HCT116 (cell line): ENCODE measurements at regions not wholly inside any gene's neighbourhood (a gene's known extent, or its start where the extent isn't known, plus 50 kb on each side); places are given as distances from the start of the nearest gene placed in this dataset.

ENCODE experiments used
- ATAC-seq: fragments of 200-7000 bp; cut with Tn5 transposase; 2 replicates; pipeline ENCODE4 v1.9.1; 2020; ENCODE audit warnings: mild to moderate bottlenecking, moderate library complexity
- BruUV-seq: library from RNA; stranded (reverse); fragments of 400-500 nt; replicated peaks from 2 replicates; lab custom pipeline; 2021; lab: Mats Ljungman, UMichigan
- CTCF ChIA-PET: fragments of 300-600 bp; sonication (Branson Sonifier 250); formaldehyde crosslinking; loops from one replicate; lab custom pipeline; 2021; ENCODE audit warnings: antibody characterized with exemption; lab: Charles Lee
- POLR2A ChIA-PET: fragments of 300-600, 350-600 bp; sonication (Branson Sonifier 250); formaldehyde crosslinking; loops from one replicate; lab custom pipeline; 2021; ENCODE audit warnings: antibody characterized with exemption; lab: Charles Lee
- RAD21 ChIA-PET, 2 experiments: fragments of 300-600 bp; sonication (Branson Sonifier 250); formaldehyde crosslinking; loops; one replicate each; lab custom pipeline; 2023; ENCODE audit warnings: low total read pairs in 2 of 2; ENCODE audit not compliant: uncharacterized antibody in 2 of 2, unreplicated experiment in 2 of 2, low non-redundant PET in 1 of 2; lab: Charles Lee
- DNase-seq: peaks from one replicate; pipeline ENCODE4 v3.0.0-alpha.2; 2010; ENCODE audit warnings: low read depth, low spot score
- H2AFZ ChIP-seq: fragments of 200-600 bp; shearing (Covaris generic), sonication (generic); 2 replicates; pipeline ENCODE4 v1.6.1; 2017; ENCODE audit warnings: low read depth, mixed run types, mixed read lengths, antibody characterized with exemption, low read length; ENCODE audit not compliant: poor library complexity, severe bottlenecking
- H3K27ac ChIP-seq: 2 replicates; pipeline ENCODE4 v1.5.1; 2012; ENCODE audit warnings: low read depth, low read length
- H3K27me3 ChIP-seq: fragments of 200-600 bp; sonication (generic); 2 replicates; pipeline ENCODE4 v1.6.1; 2016; ENCODE audit warnings: mixed run types, low read length, mixed read lengths; ENCODE audit not compliant: insufficient read depth
- H3K36me3 ChIP-seq, 2 experiments: fragments of 200-500 bp in 1 of 2; fragments of 200-600 bp in 1 of 2; sonication (Bioruptor generic) in 1 of 2; sonication (generic) in 1 of 2; 2 replicates each; pipeline versions ENCODE4 v1.5.1 to v1.6.1; 2014 to 2016; ENCODE audit warnings: low read length in 2 of 2, inconsistent platforms in 1 of 2, mixed read lengths in 1 of 2, mixed run types in 1 of 2; ENCODE audit not compliant: insufficient read depth in 2 of 2, control insufficient read depth in 1 of 2
- H3K4me1 ChIP-seq, 2 experiments: fragments of 200-600 bp in 1 of 2; sonication (generic) in 1 of 2; 2 replicates each; pipeline versions ENCODE4 v1.5.1 to v1.6.1; 2012 to 2017; ENCODE audit warnings: low read length in 2 of 2, inconsistent platforms in 1 of 2, mild to moderate bottlenecking in 1 of 2, mixed read lengths in 1 of 2, mixed run types in 1 of 2, moderate library complexity in 1 of 2; ENCODE audit not compliant: insufficient read depth in 2 of 2, control insufficient read depth in 1 of 2
- H3K4me2 ChIP-seq: fragments of 200-600 bp; sonication (generic); 2 replicates; pipeline ENCODE4 v1.6.1; 2017; ENCODE audit warnings: mixed run types, low read length, mixed read lengths
- H3K4me3 ChIP-seq, 2 experiments: fragments of 200-600 bp in 1 of 2; sonication (generic) in 1 of 2; replicated peaks in 1 of 2; 2 replicates each; pipeline ENCODE4 v1.5.1; 2011 to 2016; ENCODE audit warnings: low read length in 2 of 2, control low read depth in 1 of 2, low read depth in 1 of 2, mild to moderate bottlenecking in 1 of 2, mixed read lengths in 1 of 2, mixed run types in 1 of 2
- H3K79me2 ChIP-seq: fragments of 200-600 bp; sonication (generic); 2 replicates; pipeline ENCODE4 v1.6.1; 2017; ENCODE audit warnings: mild to moderate bottlenecking, mixed run types, low read length, moderate library complexity, mixed read lengths; ENCODE audit not compliant: insufficient read depth
- H3K9ac ChIP-seq: fragments of 200-600 bp; sonication (generic); 2 replicates; pipeline ENCODE4 v1.6.1; 2016; ENCODE audit warnings: low read length, mixed read lengths
- H3K9me2 ChIP-seq: fragments of 200-600 bp; sonication (generic), shearing (Covaris generic); 2 replicates; pipeline ENCODE4 v1.6.1; 2017; ENCODE audit warnings: mixed run types, mild to moderate bottlenecking, moderate library complexity; ENCODE audit not compliant: insufficient read depth
- H3K9me3 ChIP-seq, 2 experiments: fragments of 200-500 bp in 1 of 2; fragments of 200-600 bp in 1 of 2; sonication (Bioruptor generic) in 1 of 2; sonication (generic) in 1 of 2; 2 replicates each; pipeline ENCODE4 v1.6.1; 2014 to 2017; ENCODE audit warnings: low read length in 2 of 2, mixed read lengths in 2 of 2, inconsistent platforms in 1 of 2, low read depth in 1 of 2, mild to moderate bottlenecking in 1 of 2, mixed run types in 1 of 2, moderate library complexity in 1 of 2; ENCODE audit not compliant: control insufficient read depth in 1 of 2, insufficient read depth in 1 of 2
- H4K20me1 ChIP-seq: fragments of 200-600 bp; sonication (generic), shearing (Covaris generic); 2 replicates; pipeline ENCODE4 v1.6.1; 2017; ENCODE audit warnings: mixed run types, mild to moderate bottlenecking, moderate library complexity; ENCODE audit not compliant: insufficient read depth
- CBX3 ChIP-seq: IDR thresholded peaks from 2 replicates; pipeline ENCODE4 v1.6.1; 2012; ENCODE audit warnings: low read depth
- EZH2 ChIP-seq: fragments of 200-600 bp; sonication (generic); IDR thresholded peaks from 2 replicates; pipeline ENCODE4 v1.6.1; 2017; ENCODE audit warnings: antibody characterized with exemption, mixed run types
- POLR2AphosphoS5 ChIP-seq: IDR thresholded peaks from 2 replicates; pipeline ENCODE4 v1.6.1; 2011; ENCODE audit warnings: mild to moderate bottlenecking, low read depth, low read length, moderate library complexity
- SP1 ChIP-seq: IDR thresholded peaks from 2 replicates; pipeline ENCODE4 v1.6.1; 2012; ENCODE audit warnings: low read depth
- TCF7L2 ChIP-seq: IDR thresholded peaks from 2 replicates; pipeline ENCODE4 v1.7.0; 2011; ENCODE audit warnings: borderline replicate concordance, inconsistent platforms; ENCODE audit not compliant: insufficient read depth, insufficient read length; ENCODE audit errors: extremely low read depth
- ZNF274 ChIP-seq: fragments of 200-500 bp; sonication (Bioruptor generic); IDR thresholded peaks from 2 replicates; pipeline ENCODE4 v1.6.1; 2014; ENCODE audit warnings: mild to moderate bottlenecking, low read depth, low read length, inconsistent platforms
- intact Hi-C: fragments of 100-400 bp; cut with micrococcal nuclease; formaldehyde crosslinking; loops from 2 replicates; pipeline ENCODE4 v1.10.0; 2022
- TF ChIP-seq, protein P1 (sequence below): IDR thresholded peaks from 2 replicates; pipeline ENCODE4 v1.6.1; 2012
- TF ChIP-seq, protein P2 (sequence below): IDR thresholded peaks from 2 replicates; pipeline ENCODE4 v1.6.1; 2011; ENCODE audit warnings: mild to moderate bottlenecking, low read length, moderate library complexity; ENCODE audit not compliant: insufficient replicate concordance; ENCODE audit errors: extremely low read depth
- TF ChIP-seq, protein P3 (sequence below), 3 experiments: fragments of 200-600 bp in 1 of 3; sonication (generic) in 1 of 3; IDR thresholded peaks in 2 of 3; conservative IDR thresholded peaks in 1 of 3; 2 replicates each; pipeline ENCODE4 v1.5.1; 2012 to 2017; ENCODE audit warnings: low read depth in 2 of 3, low read length in 2 of 3, antibody characterized with exemption in 1 of 3, borderline replicate concordance in 1 of 3, control low read depth in 1 of 3, mild to moderate bottlenecking in 1 of 3, mixed read lengths in 1 of 3, mixed run types in 1 of 3, moderate library complexity in 1 of 3; ENCODE audit not compliant: insufficient read depth in 1 of 3

DNA sequence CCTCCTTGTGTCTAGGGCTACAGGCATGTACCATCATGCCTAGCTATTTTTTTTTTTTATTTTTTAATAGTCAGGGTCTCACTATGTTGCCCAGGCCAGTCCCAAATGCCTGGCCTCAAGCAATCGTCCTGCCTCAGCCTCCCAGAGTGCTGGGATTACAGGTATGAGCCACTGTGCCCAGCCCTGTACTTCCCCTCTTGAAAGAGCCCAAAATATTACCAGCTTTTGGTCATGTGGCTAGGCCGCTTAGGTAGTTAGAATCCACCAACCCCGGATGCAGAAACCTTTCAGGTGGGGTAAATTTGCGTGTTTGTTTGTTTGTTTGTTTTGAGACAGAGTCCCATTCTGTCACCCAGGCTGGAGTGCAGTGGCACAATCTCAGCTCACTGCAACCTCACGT is 132.8 kb upstream of the C2CD4B start:
- peaks cover 17% of the 10 kb centered on the region for H3K27me3 ChIP-seq
- no peaks in the 10 kb centered on the region for H4K20me1 ChIP-seq
- DNase-seq (no peak), ATAC-seq (no peak)
- H3K9me2 ChIP-seq: no peaks in the 10 kb centered on the region
- TF ChIP-seq, protein P1, sequence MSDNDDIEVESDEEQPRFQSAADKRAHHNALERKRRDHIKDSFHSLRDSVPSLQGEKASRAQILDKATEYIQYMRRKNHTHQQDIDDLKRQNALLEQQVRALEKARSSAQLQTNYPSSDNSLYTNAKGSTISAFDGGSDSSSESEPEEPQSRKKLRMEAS: no peak
- RAD21 ChIA-PET: no interaction called here
- H3K36me3 ChIP-seq: no peaks in the 10 kb centered on the region
- no peak overlapping the region for H3K4me2 ChIP-seq
- CTCF ChIA-PET: no interaction called here
- no peak overlapping the region for H3K4me3 ChIP-seq
- intact Hi-C loops: no loop called here
- H3K79me2 ChIP-seq: no peaks in the 10 kb centered on the region
- no peak overlapping the region for H3K9ac ChIP-seq
- POLR2A ChIA-PET: no interaction called here
- BruUV-seq: no TSS peak
- H3K4me1 ChIP-seq: no peaks in the 10 kb centered on the region
- no peaks in the 10 kb centered on the region for H3K9me3 ChIP-seq
- no peak overlapping the region for H2AFZ ChIP-seq
- no peak overlapping the region for H3K27ac ChIP-seq

DNA sequence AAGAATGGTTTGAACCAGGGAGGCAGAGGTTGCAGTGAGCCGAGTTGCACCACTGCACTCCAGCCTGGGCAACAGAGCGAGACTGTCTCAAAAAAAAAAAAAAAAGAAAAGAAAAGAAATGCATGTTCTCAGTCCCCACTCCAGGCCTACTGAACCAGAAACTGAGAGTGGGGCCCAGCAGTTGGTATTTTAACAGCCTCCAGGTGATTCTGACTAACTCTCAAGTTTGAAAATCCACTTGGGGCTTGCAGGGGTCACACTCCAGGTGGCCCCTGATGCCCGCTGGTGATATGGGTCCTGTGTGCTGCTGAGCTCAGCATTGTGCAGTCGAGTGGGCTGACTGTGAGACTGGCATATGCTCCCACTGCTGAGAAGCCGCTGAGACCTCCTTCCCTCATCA is 133.7 kb upstream of the C2CD4B start:
- RAD21 ChIA-PET: no interaction called here
- POLR2A ChIA-PET: no interaction called here
- Histone ChIP-seq H3K4me3 (no peak overlapping the region), H3K9me2 (no peaks in the 10 kb centered on the region), H3K4me2 (no peak overlapping the region), H3K27ac (no peak overlapping the region), H3K4me1 (no peaks in the 10 kb centered on the region), H3K27me3 (peaks cover 17% of the 10 kb centered on the region), H3K9me3 (no peaks in the 10 kb centered on the region), H4K20me1 (no peaks in the 10 kb centered on the region), H2AFZ (no peak overlapping the region), H3K9ac (no peak overlapping the region), H3K79me2 (no peaks in the 10 kb centered on the region), H3K36me3 (no peaks in the 10 kb centered on the region)
- intact Hi-C loops: no loop called here
- DNase-seq (no peak), ATAC-seq (no peak)
- CTCF ChIA-PET: no interaction called here
- TF ChIP-seq, protein P2, sequence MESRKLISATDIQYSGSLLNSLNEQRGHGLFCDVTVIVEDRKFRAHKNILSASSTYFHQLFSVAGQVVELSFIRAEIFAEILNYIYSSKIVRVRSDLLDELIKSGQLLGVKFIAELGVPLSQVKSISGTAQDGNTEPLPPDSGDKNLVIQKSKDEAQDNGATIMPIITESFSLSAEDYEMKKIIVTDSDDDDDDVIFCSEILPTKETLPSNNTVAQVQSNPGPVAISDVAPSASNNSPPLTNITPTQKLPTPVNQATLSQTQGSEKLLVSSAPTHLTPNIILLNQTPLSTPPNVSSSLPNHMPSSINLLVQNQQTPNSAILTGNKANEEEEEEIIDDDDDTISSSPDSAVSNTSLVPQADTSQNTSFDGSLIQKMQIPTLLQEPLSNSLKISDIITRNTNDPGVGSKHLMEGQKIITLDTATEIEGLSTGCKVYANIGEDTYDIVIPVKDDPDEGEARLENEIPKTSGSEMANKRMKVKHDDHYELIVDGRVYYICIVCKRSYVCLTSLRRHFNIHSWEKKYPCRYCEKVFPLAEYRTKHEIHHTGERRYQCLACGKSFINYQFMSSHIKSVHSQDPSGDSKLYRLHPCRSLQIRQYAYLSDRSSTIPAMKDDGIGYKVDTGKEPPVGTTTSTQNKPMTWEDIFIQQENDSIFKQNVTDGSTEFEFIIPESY: no peak
- TF ChIP-seq ZNF274 (no peak), EZH2 (no peak), TCF7L2 (no peak), CBX3 (no peak), POLR2AphosphoS5 (no peak), SP1 (no peak)
- TF ChIP-seq, protein P3, sequence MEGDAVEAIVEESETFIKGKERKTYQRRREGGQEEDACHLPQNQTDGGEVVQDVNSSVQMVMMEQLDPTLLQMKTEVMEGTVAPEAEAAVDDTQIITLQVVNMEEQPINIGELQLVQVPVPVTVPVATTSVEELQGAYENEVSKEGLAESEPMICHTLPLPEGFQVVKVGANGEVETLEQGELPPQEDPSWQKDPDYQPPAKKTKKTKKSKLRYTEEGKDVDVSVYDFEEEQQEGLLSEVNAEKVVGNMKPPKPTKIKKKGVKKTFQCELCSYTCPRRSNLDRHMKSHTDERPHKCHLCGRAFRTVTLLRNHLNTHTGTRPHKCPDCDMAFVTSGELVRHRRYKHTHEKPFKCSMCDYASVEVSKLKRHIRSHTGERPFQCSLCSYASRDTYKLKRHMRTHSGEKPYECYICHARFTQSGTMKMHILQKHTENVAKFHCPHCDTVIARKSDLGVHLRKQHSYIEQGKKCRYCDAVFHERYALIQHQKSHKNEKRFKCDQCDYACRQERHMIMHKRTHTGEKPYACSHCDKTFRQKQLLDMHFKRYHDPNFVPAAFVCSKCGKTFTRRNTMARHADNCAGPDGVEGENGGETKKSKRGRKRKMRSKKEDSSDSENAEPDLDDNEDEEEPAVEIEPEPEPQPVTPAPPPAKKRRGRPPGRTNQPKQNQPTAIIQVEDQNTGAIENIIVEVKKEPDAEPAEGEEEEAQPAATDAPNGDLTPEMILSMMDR (IDR thresholded peaks at IDR 0.05 in 2 of 3, conservative IDR thresholded peaks at IDR 0.05 in 1 of 3; ENCODE audit: borderline replicate concordance in 1 of 3, insufficient read depth in 1 of 3, low read depth in 2 of 3, low read length in 2 of 3): no peak
- BruUV-seq: no TSS peak
